IMR-90 (cell line): ENCODE measurements at regions not wholly inside any gene's neighbourhood (a gene's known extent, or its start where the extent isn't known, plus 50 kb on each side); places are given as distances from the start of the nearest gene placed in this dataset.

ENCODE experiments used
- ATAC-seq: fragments of 200-7000 bp; cut with Tn5 transposase; 2 replicates; pipeline ENCODE4 v1.9.1; 2020; ENCODE audit warnings: low read depth, mild to moderate bottlenecking, moderate library complexity
- BruUV-seq: library from RNA; stranded (reverse); fragments of 400-500 nt; replicated peaks from 2 replicates; lab custom pipeline; 2021; lab: Mats Ljungman, UMichigan
- CTCF ChIA-PET: fragments of 300-600 bp; formaldehyde crosslinking; extraction: SDS; loops from one replicate; lab custom pipeline; 2021; ENCODE audit warnings: antibody characterized with exemption; lab: Yijun Ruan, JAX
- POLR2A ChIA-PET: fragments of 300-600 bp; sonication (Branson Sonifier 250); formaldehyde crosslinking; loops from one replicate; lab custom pipeline; 2022; ENCODE audit warnings: antibody characterized with exemption; ENCODE audit not compliant: unreplicated experiment; lab: Charles Lee
- DNase-seq: peaks from one replicate; pipeline ENCODE4 v3.0.0; 2013
- H2AFZ ChIP-seq: replicated peaks from 2 replicates; pipeline ENCODE3; 2013; ENCODE audit warnings: low read length, mild to moderate bottlenecking; ENCODE audit not compliant: poor library complexity
- H2AK5ac ChIP-seq: 2 replicates; pipeline ENCODE4 v1.6.1; 2013; ENCODE audit warnings: low read depth, low read length, inconsistent platforms
- H2AK9ac ChIP-seq: replicated peaks from 2 replicates; pipeline ENCODE3; 2013; ENCODE audit warnings: mild to moderate bottlenecking, low read depth, low read length, moderate library complexity; ENCODE audit not compliant: poor library complexity
- H2BK120ac ChIP-seq: 2 replicates; pipeline ENCODE4 v1.6.1; 2013; ENCODE audit warnings: low read depth, low read length, inconsistent platforms
- H2BK15ac ChIP-seq: 3 replicates; pipeline ENCODE4 v1.6.1; 2013; ENCODE audit warnings: low read depth, low read length, inconsistent platforms
- H2BK20ac ChIP-seq: 2 replicates; pipeline ENCODE4 v1.6.1; 2013; ENCODE audit warnings: low read depth, mild to moderate bottlenecking, inconsistent platforms, low read length, moderate library complexity
- H2BK5ac ChIP-seq: 2 replicates; pipeline ENCODE4 v1.6.1; 2013; ENCODE audit warnings: mild to moderate bottlenecking, low read depth, low read length, inconsistent platforms; ENCODE audit not compliant: poor library complexity, severe bottlenecking
- H3K14ac ChIP-seq: replicated peaks from 2 replicates; pipeline ENCODE4 v1.6.1; 2013; ENCODE audit warnings: low read depth, low read length, inconsistent platforms
- H3K18ac ChIP-seq: 2 replicates; pipeline ENCODE4 v1.6.1; 2013; ENCODE audit warnings: low read depth, low read length, control low read depth
- H3K23ac ChIP-seq: 2 replicates; pipeline ENCODE4 v1.6.1; 2013; ENCODE audit warnings: low read depth, low read length, inconsistent platforms
- H3K27ac ChIP-seq: 2 replicates; pipeline ENCODE4 v1.5.1; 2013; ENCODE audit warnings: mild to moderate bottlenecking, control low read depth, low read length; ENCODE audit not compliant: insufficient read depth
- H3K27me3 ChIP-seq: 2 replicates; pipeline ENCODE4 v1.6.1; 2013; ENCODE audit warnings: low read length; ENCODE audit not compliant: control insufficient read depth, insufficient read depth
- H3K36me3 ChIP-seq: 2 replicates; pipeline ENCODE4 v1.6.1; 2013; ENCODE audit warnings: low read length, mixed read lengths; ENCODE audit not compliant: control insufficient read depth, insufficient read depth
- H3K4ac ChIP-seq: 2 replicates; pipeline ENCODE4 v1.6.1; 2013; ENCODE audit warnings: low read depth, low read length, inconsistent platforms
- H3K4me1 ChIP-seq: 2 replicates; pipeline ENCODE4 v1.6.1; 2013; ENCODE audit warnings: low read length, mixed read lengths; ENCODE audit not compliant: control insufficient read depth, insufficient read depth
- H3K4me2 ChIP-seq: 2 replicates; pipeline ENCODE4 v1.6.1; 2013; ENCODE audit warnings: low read depth, mild to moderate bottlenecking, control low read depth, low read length, moderate library complexity
- H3K4me3 ChIP-seq: 2 replicates; pipeline ENCODE4 v1.5.1; 2013; ENCODE audit warnings: low read depth, mild to moderate bottlenecking, control low read depth, low read length, moderate library complexity; ENCODE audit not compliant: insufficient read depth
- H3K56ac ChIP-seq: 2 replicates; pipeline ENCODE4 v1.6.1; 2013; ENCODE audit warnings: low read length, inconsistent platforms; ENCODE audit not compliant: insufficient read depth; ENCODE audit errors: extremely low read depth
- H3K79me1 ChIP-seq, 2 experiments: 2 replicates each; pipeline ENCODE4 v1.6.1; 2013; ENCODE audit warnings: low read length in 2 of 2, inconsistent platforms in 1 of 2, low read depth in 1 of 2
- H3K9ac ChIP-seq: 2 replicates; pipeline ENCODE4 v1.6.1; 2013; ENCODE audit warnings: low read depth, low read length, control low read depth
- H3K9me1 ChIP-seq: 2 replicates; pipeline ENCODE4 v1.6.1; 2013; ENCODE audit warnings: low read length, inconsistent platforms; ENCODE audit not compliant: insufficient read depth
- H3K9me3 ChIP-seq: 2 replicates; pipeline ENCODE4 v1.6.1; 2013; ENCODE audit warnings: low read length; ENCODE audit not compliant: control insufficient read depth, insufficient read depth
- H4K20me1 ChIP-seq: 2 replicates; pipeline ENCODE4 v1.6.1; 2013; ENCODE audit warnings: low read length, inconsistent platforms; ENCODE audit not compliant: insufficient read depth
- H4K5ac ChIP-seq: 2 replicates; pipeline ENCODE4 v1.6.1; 2013; ENCODE audit warnings: mild to moderate bottlenecking, low read depth, low read length, control low read depth
- H4K8ac ChIP-seq, 2 experiments: 2 replicates each; pipeline ENCODE4 v1.6.1; 2013; ENCODE audit warnings: low read depth in 2 of 2, low read length in 2 of 2, control low read depth in 1 of 2, inconsistent platforms in 1 of 2
- H4K91ac ChIP-seq: 2 replicates; pipeline ENCODE4 v1.6.1; 2013; ENCODE audit warnings: low read depth, low read length, inconsistent platforms; ENCODE audit not compliant: insufficient read depth
- BHLHE40 ChIP-seq: fragments of 150-350 bp; IDR thresholded peaks from 2 replicates; pipeline ENCODE4 v1.6.1; 2016; ENCODE audit warnings: mild to moderate bottlenecking, low read depth, low read length
- CEBPB ChIP-seq: IDR thresholded peaks from 2 replicates; pipeline ENCODE4 v1.6.1; 2012; ENCODE audit warnings: low read depth, low read length, improper control_type of control experiment
- FOS ChIP-seq: fragments of 150-350 bp; IDR thresholded peaks from 2 replicates; pipeline ENCODE4 v1.6.1; 2016; ENCODE audit warnings: low read depth, low read length
- MAFK ChIP-seq: IDR thresholded peaks from 2 replicates; pipeline ENCODE4 v1.6.1; 2012; ENCODE audit warnings: low read depth, low read length, improper control_type of control experiment
- MAZ ChIP-seq: IDR thresholded peaks from 2 replicates; pipeline ENCODE4 v1.6.1; 2012; ENCODE audit warnings: low read depth, mild to moderate bottlenecking, low read length, improper control_type of control experiment, moderate library complexity, borderline replicate concordance
- NFE2L2 ChIP-seq: fragments of 150-350 bp; IDR thresholded peaks from 2 replicates; pipeline ENCODE4 v1.6.1; 2016; ENCODE audit warnings: low read depth, mild to moderate bottlenecking, low read length
- POLR2A ChIP-seq: IDR thresholded peaks from 2 replicates; pipeline ENCODE4 v1.6.1; 2012; ENCODE audit warnings: mild to moderate bottlenecking, low read depth, low read length
- RAD21 ChIP-seq: IDR thresholded peaks from 2 replicates; pipeline ENCODE4 v1.6.1; 2012; ENCODE audit warnings: low read length, improper control_type of control experiment
- RCOR1 ChIP-seq: IDR thresholded peaks from 2 replicates; pipeline ENCODE4 v1.6.1; 2012; ENCODE audit warnings: mild to moderate bottlenecking, low read length, improper control_type of control experiment; ENCODE audit not compliant: insufficient replicate concordance
- RFX5 ChIP-seq: IDR thresholded peaks from 2 replicates; pipeline ENCODE4 v1.8.0; 2012; ENCODE audit warnings: low read depth, mild to moderate bottlenecking, low read length, moderate library complexity
- SMC3 ChIP-seq: fragments of 150-350 bp; IDR thresholded peaks from 2 replicates; pipeline ENCODE4 v1.6.1; 2016; ENCODE audit warnings: low read depth, mild to moderate bottlenecking, antibody characterized with exemption, low read length, moderate library complexity
- WGBS, 2 experiments: methylation state at CpG; one replicate each; pipeline versions ENCODE4 v1.1.5 to v1.1.7; 2013; ENCODE audit warnings: missing lambda C conversion rate in 2 of 2; ENCODE audit not compliant: insufficient read length in 1 of 2; ENCODE audit errors: extremely low coverage in 2 of 2; 5-methylcytosine and 5-hydroxymethylcytosine counted together
- dilution Hi-C: fragments of 300-500 bp; cut with HindIII; formaldehyde crosslinking; loops from one replicate; pipeline ENCODE4 v1.14.3; 2018; ENCODE audit warnings: low sequenced_read_pairs; ENCODE audit not compliant: unreplicated experiment
- in situ Hi-C: fragments of 300-500 bp; cut with MboI; formaldehyde crosslinking; loops from 3 replicates; pipeline ENCODE4 v1.14.3; 2019; ENCODE audit warnings: low sequenced_read_pairs, inconsistent platforms, mixed read lengths
- intact Hi-C: fragments of 100-400 bp; cut with micrococcal nuclease; formaldehyde crosslinking; loops from 2 replicates; pipeline ENCODE4 v1.10.0; 2022
- TF ChIP-seq, protein P1 (sequence below): fragments of 150-350 bp; IDR thresholded peaks from 2 replicates; pipeline ENCODE4 v1.6.1; 2017; ENCODE audit warnings: mild to moderate bottlenecking, antibody characterized with exemption, low read length, low read depth
- TF ChIP-seq, protein P2 (sequence below): conservative IDR thresholded peaks from 2 replicates; pipeline ENCODE4 v1.5.1; 2012; ENCODE audit warnings: mild to moderate bottlenecking, low read depth, low read length, improper control_type of control experiment

DNA sequence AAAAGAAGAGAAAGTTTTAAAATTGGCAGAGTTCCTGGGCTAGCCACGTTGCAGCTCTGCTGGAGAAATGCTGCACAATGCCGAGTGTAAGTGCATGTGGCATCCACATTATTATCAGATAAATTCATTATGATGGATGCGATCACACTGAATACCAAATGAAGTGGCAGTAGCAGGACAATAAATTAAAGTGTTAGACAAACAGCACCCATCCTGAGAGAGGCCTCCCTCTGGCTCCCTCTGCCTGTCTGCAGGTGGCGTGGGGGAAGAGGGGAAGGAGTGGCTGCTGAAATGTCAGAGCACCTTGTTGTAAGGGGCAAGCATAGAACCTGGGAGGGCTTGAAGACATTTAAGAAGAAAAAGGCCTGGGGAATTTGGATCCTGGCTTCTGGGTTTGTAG, 324.1 kb downstream of the HAPSTR1 start:
- no peaks in the 10 kb centered on the region for H4K20me1 ChIP-seq
- no peak overlapping the region for H4K8ac ChIP-seq
- no peak overlapping the region for H3K23ac ChIP-seq
- H3K36me3 ChIP-seq = no peaks in the 10 kb centered on the region
- no peak overlapping the region for H2BK20ac ChIP-seq
- H3K4ac ChIP-seq = no peak overlapping the region
- H3K4me1 ChIP-seq = no peaks in the 10 kb centered on the region
- H3K9ac ChIP-seq = no peak overlapping the region
- H2AFZ ChIP-seq = no peak overlapping the region
- peaks cover 16% of the 10 kb centered on the region for H3K9me3 ChIP-seq
- H4K91ac ChIP-seq = no peak overlapping the region
- no peak overlapping the region for H2AK5ac ChIP-seq
- POLR2A ChIA-PET = no interaction called here
- H3K14ac ChIP-seq = no peak overlapping the region
- intact Hi-C loops = no loop called here
- TF ChIP-seq RFX5 = no peak
- no peak for TF ChIP-seq MAFK
- TF ChIP-seq MAZ = no peak
- no peak for TF ChIP-seq BHLHE40
- no peak for TF ChIP-seq POLR2A
- TF ChIP-seq RCOR1 = no peak
- TF ChIP-seq, protein P1, sequence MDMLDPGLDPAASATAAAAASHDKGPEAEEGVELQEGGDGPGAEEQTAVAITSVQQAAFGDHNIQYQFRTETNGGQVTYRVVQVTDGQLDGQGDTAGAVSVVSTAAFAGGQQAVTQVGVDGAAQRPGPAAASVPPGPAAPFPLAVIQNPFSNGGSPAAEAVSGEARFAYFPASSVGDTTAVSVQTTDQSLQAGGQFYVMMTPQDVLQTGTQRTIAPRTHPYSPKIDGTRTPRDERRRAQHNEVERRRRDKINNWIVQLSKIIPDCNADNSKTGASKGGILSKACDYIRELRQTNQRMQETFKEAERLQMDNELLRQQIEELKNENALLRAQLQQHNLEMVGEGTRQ = no peak
- no peak for TF ChIP-seq CEBPB
- no peak for TF ChIP-seq SMC3
- TF ChIP-seq RAD21 = no peak
- TF ChIP-seq NFE2L2 = no peak
- TF ChIP-seq, protein P2, sequence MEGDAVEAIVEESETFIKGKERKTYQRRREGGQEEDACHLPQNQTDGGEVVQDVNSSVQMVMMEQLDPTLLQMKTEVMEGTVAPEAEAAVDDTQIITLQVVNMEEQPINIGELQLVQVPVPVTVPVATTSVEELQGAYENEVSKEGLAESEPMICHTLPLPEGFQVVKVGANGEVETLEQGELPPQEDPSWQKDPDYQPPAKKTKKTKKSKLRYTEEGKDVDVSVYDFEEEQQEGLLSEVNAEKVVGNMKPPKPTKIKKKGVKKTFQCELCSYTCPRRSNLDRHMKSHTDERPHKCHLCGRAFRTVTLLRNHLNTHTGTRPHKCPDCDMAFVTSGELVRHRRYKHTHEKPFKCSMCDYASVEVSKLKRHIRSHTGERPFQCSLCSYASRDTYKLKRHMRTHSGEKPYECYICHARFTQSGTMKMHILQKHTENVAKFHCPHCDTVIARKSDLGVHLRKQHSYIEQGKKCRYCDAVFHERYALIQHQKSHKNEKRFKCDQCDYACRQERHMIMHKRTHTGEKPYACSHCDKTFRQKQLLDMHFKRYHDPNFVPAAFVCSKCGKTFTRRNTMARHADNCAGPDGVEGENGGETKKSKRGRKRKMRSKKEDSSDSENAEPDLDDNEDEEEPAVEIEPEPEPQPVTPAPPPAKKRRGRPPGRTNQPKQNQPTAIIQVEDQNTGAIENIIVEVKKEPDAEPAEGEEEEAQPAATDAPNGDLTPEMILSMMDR = no peak
- TF ChIP-seq FOS = no peak
- no TSS peak for BruUV-seq
- dilution Hi-C loops = no loop called here
- H3K27me3 ChIP-seq = no peaks in the 10 kb centered on the region
- no peak overlapping the region for H3K4me2 ChIP-seq
- no CpG with 5 or more reads among the region's 4 CpGs for WGBS, 2 experiments
- no peak overlapping the region for H4K5ac ChIP-seq
- H3K27ac ChIP-seq = no peak overlapping the region
- H3K9me1 ChIP-seq = no peaks in the 10 kb centered on the region
- H3K18ac ChIP-seq = no peak overlapping the region
- no peak overlapping the region for H2AK9ac ChIP-seq
- CTCF ChIA-PET = no interaction called here
- DNase-seq (no peak), ATAC-seq (no peak)
- no peak overlapping the region for H2BK120ac ChIP-seq
- no peak overlapping the region for H2BK5ac ChIP-seq
- no peak overlapping the region for H2BK15ac ChIP-seq
- no peaks in the 10 kb centered on the region for H3K79me1 ChIP-seq
- no peak overlapping the region for H3K4me3 ChIP-seq
- no peak overlapping the region for H3K56ac ChIP-seq
- in situ Hi-C loops = no loop called here
